Heart right ventricle (tissue), 16 donors: ENCODE measurements at regions not wholly inside any gene's neighbourhood (a gene's known extent, or its start where the extent isn't known, plus 50 kb on each side); places are given as distances from the start of the nearest gene placed in this dataset.

Experiments
- ATAC-seq, 8 donors: fragments of 200-7000 bp; cut with Tn5 transposase; one replicate each; pipeline ENCODE4 v1.9.1; 2020; ENCODE audit warnings: mild to moderate bottlenecking in 8 of 8, moderate library complexity in 8 of 8, moderate number of reproducible peaks in 1 of 8
- DNase-seq, 2 donors: peaks; one replicate each; pipeline ENCODE4 v3.0.0-alpha.2; 2020
- H3K27ac ChIP-seq, 10 donors: fragments of 200-600 bp; sonication (generic) in 2 of 10; one replicate each; pipeline versions ENCODE4 v1.5.0 to v1.8.0; 2020 to 2022; ENCODE audit warnings: mild to moderate bottlenecking in 3 of 10
- H3K27me3 ChIP-seq, 7 donors: fragments of 200-600 bp; one replicate each; pipeline ENCODE4 v1.8.0; 2021 to 2022; ENCODE audit warnings: mild to moderate bottlenecking in 2 of 7
- H3K36me3 ChIP-seq, 9 donors: fragments of 200-600 bp; sonication (generic) in 1 of 9; one replicate each; pipeline versions ENCODE4 v1.5.0 to v1.8.0; 2020 to 2022; ENCODE audit warnings: mild to moderate bottlenecking in 2 of 9
- H3K4me1 ChIP-seq, 9 donors: fragments of 200-600 bp; sonication (generic) in 1 of 9; one replicate each; pipeline versions ENCODE4 v1.5.0 to v1.8.0; 2020 to 2022; ENCODE audit warnings: mild to moderate bottlenecking in 4 of 9
- H3K4me3 ChIP-seq, 10 donors: fragments of 200-600 bp; sonication (generic) in 2 of 10; one replicate each; pipeline versions ENCODE4 v1.5.0 to v1.8.0; 2020 to 2022; ENCODE audit warnings: mild to moderate bottlenecking in 7 of 10, moderate library complexity in 2 of 10
- H3K9me3 ChIP-seq, 11 donors: fragments of 200-600 bp in 10 of 11; sonication (generic) in 2 of 11; one replicate each; pipeline versions ENCODE4 v1.5.0 to v1.8.0; 2013 to 2022; ENCODE audit warnings: mild to moderate bottlenecking in 2 of 11, control low read depth in 1 of 11, moderate library complexity in 1 of 11
- WGBS, 2 donors: extraction: QIAGEN DNeasy Blood & Tissue Kit; methylation state at CpG; one replicate each; pipeline ENCODE4 v1.1.7; 2013; ENCODE audit warnings: inconsistent platforms in 1 of 2; 5-methylcytosine and 5-hydroxymethylcytosine counted together
- intact Hi-C, 10 donors: fragments of 100-400 bp; cut with DNase I; formaldehyde crosslinking; loops; one replicate each; pipeline versions ENCODE4 v1.11.1 to v1.14.2; 2022
- TF ChIP-seq, protein P1 (sequence below), 9 donors: fragments of 200-600 bp; sonication (generic) in 2 of 9; IDR thresholded peaks; one replicate each; pipeline versions ENCODE4 v1.5.0 to v1.8.0; 2021 to 2022; ENCODE audit warnings: antibody characterized with exemption in 9 of 9, mild to moderate bottlenecking in 5 of 9, moderate library complexity in 1 of 9
- donor health status: Arrhythmogenic right ventricular cardiomyopathy.
- donor health status: ischemic (EF 13 %, LVEDD 7.1; RV severe dilation, severe dysfunction).
- donor health status: healthy with polysubstance abuse.
- donor health status: DM: no; HTN: yes; CAD: no.
- donor health status: DM: no; HTN: no; CAD: no.
- donor health status: ischemic (EF 25% LVEDD 6.9; RV normal size, moderate dysfunction).
- donor health status: ischemic (EF 25% LVEDD 5.7; RV mildly dilated, moderate dysfunction).
- donor health status: healthy.
- donor health status: DM: yes; HTN: yes; CAD: no.
- donor health status: Ischemic cardiomyopathy.
- donor health status: ischemic (EF 35%, LVEDD 5.7; RV mildly dilated, moderate dysfunction).
- donor health status: nonischemic (EF 11% LVEDD 7.7; RV severe dilation, severe dysfunction).
- donor health status: DM: yes; HTN: yes; CAD: no.
- donor health status: PGD.
- donor health status: ischemic (EF 29% LVEDD 5.4; RV normal size, mild dysfunction).
- donor health status: nonischemic (EF 23%, LVEDD 6.1; RV moderate dilation, normal function).

DNA sequence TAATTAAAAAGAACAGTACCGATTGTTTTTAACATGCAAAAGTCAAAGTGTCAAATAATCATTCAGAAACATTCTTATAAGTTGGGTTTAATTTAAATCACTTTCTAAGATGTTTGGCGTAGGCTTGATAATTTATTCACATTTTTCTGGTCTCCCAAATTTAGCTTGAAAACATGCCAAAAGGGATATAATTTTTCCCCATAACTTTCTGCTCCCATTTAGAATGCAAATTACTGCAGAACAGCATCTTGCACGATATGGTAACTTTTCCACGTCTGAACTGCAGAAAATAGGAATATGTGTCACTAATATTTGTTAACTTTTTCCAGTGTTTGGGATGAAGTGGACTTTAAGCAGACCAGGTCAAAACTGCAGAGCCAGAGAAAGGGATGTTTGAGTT lies 1592.4 kb upstream of the SEL1L start:
- Histone ChIP-seq H3K27ac (no peak overlapping the region), H3K36me3 (no peaks in the 10 kb centered on the region), H3K4me3 (no peak overlapping the region), H3K9me3 (no peaks in the 10 kb centered on the region), H3K4me1 (no peaks in the 10 kb centered on the region), H3K27me3 (no peaks in the 10 kb centered on the region)
- no peak for ATAC-seq
- TF ChIP-seq, protein P1, sequence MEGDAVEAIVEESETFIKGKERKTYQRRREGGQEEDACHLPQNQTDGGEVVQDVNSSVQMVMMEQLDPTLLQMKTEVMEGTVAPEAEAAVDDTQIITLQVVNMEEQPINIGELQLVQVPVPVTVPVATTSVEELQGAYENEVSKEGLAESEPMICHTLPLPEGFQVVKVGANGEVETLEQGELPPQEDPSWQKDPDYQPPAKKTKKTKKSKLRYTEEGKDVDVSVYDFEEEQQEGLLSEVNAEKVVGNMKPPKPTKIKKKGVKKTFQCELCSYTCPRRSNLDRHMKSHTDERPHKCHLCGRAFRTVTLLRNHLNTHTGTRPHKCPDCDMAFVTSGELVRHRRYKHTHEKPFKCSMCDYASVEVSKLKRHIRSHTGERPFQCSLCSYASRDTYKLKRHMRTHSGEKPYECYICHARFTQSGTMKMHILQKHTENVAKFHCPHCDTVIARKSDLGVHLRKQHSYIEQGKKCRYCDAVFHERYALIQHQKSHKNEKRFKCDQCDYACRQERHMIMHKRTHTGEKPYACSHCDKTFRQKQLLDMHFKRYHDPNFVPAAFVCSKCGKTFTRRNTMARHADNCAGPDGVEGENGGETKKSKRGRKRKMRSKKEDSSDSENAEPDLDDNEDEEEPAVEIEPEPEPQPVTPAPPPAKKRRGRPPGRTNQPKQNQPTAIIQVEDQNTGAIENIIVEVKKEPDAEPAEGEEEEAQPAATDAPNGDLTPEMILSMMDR (IDR thresholded peaks at IDR 0.05) = no peak
- DNase-seq = no peak
- intact Hi-C loops = no loop called here
- WGBS, 2 donors = 80 to 82% methylated on average over 4 of the region's 4 CpGs

DNA sequence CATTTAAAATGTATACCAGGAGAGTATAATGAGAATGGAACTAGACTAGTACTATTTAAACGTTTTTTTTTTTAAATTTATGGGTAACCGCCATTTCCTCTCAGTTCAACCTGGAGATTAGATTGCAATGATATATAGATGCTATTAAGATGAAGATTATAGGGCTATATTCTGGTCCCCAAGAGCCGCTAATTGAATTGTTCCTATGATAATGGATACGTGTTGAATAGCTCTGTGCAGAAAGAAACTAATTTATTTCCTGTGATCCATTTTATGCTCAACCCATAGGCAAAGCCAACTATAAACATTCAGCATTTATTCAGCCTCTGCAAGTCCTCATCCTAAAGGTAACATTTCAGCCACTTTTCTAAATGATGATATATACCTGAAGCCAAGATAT lies 1595.1 kb upstream of the SEL1L start:
- no peaks in the 10 kb centered on the region for H3K36me3 ChIP-seq
- no peak overlapping the region for H3K4me3 ChIP-seq
- ATAC-seq = no peak
- no peak overlapping the region for H3K27ac ChIP-seq
- intact Hi-C loops = no loop called here
- no peaks in the 10 kb centered on the region for H3K27me3 ChIP-seq
- H3K4me1 ChIP-seq = peaks cover 0 to 2% (median 0%) of the 10 kb centered on the region in 9 donors
- 75 to 76% methylated on average over 4 of the region's 4 CpGs for WGBS, 2 donors
- TF ChIP-seq, protein P1 (IDR thresholded peaks at IDR 0.05) = no peak
- H3K9me3 ChIP-seq = no peaks in the 10 kb centered on the region
- no peak for DNase-seq

DNA sequence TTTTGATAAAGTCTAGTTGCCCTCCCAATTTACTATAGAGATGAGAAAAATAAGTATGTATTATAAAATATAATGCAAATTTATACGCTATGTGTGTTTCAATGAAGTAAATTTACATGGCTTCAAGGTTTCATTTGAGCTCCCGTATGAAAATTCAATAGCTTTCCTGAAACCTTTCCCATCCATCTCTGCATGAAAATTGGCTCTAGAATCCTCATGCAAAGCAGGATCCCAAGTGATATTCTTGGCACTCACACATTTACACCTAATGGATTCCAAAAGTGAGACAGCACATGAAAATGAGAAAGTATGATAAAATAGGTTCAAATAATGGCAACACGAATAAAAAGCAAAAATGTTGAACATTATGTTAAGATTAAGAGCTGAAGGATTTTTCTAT lies 1595.8 kb upstream of the SEL1L start:
- TF ChIP-seq, protein P1 (IDR thresholded peaks at IDR 0.05) = no peak
- H3K27ac ChIP-seq = no peak overlapping the region
- no peak overlapping the region for H3K4me3 ChIP-seq
- ATAC-seq (no peak), DNase-seq (no peak)
- H3K4me1 ChIP-seq = peaks cover 0 to 4% (median 0%) of the 10 kb centered on the region in 9 donors
- no peaks in the 10 kb centered on the region for H3K9me3 ChIP-seq
- WGBS, 2 donors = 82 to 85% methylated on average over 3 of the region's 3 CpGs
- H3K27me3 ChIP-seq = no peaks in the 10 kb centered on the region
- intact Hi-C loops = no loop called here
- H3K36me3 ChIP-seq = no peaks in the 10 kb centered on the region

DNA sequence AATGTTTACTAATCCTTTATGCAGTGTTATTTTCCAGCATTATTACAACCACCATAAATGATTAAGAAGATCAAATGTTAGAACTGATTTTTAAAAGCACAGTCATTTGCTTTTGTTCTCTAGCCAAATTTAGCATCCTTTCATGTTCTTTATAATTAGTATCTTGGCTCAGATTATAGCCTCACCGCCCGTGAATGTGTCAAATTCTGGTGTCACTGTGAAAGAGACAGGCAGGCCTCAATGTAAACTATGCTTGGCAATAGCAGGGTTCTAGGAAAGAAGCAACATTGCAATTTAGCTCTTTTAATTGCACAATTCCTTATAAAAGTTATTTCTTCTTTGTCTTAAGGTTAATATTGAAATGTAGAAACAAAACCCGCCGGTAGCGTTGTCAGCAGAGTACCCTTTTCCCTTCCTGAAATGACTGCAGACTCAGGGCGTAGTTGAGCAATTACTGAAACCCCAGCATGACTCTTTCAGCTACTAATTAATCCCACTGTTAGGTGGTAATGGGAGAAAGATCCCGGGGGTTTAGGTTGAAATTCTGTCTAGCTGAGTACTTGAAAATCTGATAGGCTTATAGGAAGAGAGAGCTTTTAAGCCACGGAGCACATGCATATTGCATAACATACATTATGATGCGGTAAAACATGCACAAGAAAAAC lies 1600.5 kb upstream of the SEL1L start:
- TF ChIP-seq, protein P1 (IDR thresholded peaks at IDR 0.05) = no peak
- Histone ChIP-seq H3K4me1 (peaks cover 0 to 4% (median 0%) of the 10 kb centered on the region in 9 donors), H3K36me3 (no peaks in the 10 kb centered on the region), H3K4me3 (no peak overlapping the region), H3K27ac (no peak overlapping the region), H3K9me3 (no peaks in the 10 kb centered on the region), H3K27me3 (no peaks in the 10 kb centered on the region)
- DNase-seq = no peak
- 55 to 59% methylated on average over 9 of the region's 9 CpGs for WGBS, 2 donors
- no peak for ATAC-seq
- intact Hi-C loops = no loop called here
